GM18498 (cell line): ENCODE measurements at regions not wholly inside any gene's neighbourhood (a gene's known extent, or its start where the extent isn't known, plus 50 kb on each side); places are given as distances from the start of the nearest gene placed in this dataset.

Experiments used
- ATAC-seq: cut with Tn5 transposase; IDR thresholded peaks from one replicate; pipeline ENCODE4 v1.9.1; 2021; ENCODE audit warnings: mild to moderate bottlenecking, moderate library complexity; ENCODE audit not compliant: unreplicated experiment

DNA sequence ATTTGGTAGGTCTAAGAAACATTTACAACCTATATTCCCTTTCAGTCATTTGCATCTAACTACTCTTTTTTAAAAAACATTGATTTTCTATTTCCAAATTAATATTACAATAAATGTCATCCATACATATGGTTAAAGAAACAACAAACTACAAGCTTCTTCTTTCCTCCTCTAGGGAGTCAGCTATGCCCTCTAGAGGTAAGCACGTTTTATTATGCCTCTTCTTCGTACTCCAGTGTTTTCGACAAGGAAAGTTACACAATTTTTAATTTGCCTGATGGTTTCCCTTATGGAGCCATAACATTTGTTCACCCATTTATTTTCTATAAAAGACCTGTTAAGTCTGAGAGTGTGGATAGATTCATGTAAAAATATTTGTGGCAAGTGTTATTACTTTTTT lies 183.4 kb upstream of the CDH7 start:
- ATAC-seq, result no peak

DNA sequence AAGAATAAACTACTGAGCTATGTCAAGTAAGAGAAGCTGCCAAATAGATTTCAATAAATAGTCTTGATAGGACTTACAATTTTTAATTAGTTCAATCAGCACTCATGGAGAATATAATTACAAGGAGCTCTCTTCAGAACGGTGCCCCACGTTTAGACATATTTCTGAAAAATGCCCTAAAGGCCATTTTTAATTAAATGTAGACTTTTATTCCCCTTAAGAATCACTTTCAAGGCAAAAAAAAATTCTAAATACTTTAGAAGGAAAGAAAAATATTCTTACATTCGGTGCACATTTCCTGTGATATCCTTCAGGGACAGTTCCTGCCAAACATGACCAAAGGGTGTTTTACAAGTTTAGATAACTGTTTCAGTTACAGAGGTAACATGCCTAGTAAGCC lies 202.5 kb upstream of the CDH7 start:
- ATAC-seq, result no peak

DNA sequence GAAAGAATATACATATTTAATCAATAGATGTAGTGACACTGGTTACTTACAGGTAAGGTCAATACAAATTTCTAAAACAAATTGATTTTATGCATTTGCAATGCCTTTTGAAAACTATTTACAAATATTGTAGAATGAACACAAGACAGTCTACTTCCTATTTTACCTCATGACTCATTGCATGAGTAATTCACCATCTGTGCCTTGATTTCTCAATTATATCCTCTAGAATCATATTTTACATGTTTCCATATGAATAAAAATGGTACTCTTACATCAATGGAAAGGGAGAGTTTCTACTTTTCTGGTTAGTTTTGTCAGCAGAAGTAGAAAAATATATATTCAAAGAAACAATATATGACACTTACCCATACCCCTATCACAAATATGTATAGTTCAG lies 203.8 kb upstream of the CDH7 start:
- no peak for ATAC-seq

DNA sequence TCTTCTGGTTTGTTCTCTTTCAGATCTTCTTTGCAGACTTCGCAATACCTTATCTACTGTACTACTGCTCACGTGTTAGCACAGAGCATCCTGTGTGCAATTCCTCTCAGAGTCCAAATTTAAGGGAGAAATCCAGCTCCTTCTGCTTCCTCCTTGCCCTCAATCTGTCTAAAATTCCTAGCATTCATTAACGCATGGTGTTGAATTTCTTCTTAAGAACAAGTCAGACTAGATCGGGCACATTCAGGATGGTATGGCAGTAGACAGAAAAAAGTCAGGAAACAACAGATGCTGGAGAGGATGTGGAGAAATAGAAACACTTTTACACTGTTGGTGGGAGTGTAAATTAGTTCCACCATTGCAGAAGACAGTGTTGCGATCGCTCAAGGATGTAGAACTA lies 206.1 kb upstream of the CDH7 start:
- no peak for ATAC-seq

DNA sequence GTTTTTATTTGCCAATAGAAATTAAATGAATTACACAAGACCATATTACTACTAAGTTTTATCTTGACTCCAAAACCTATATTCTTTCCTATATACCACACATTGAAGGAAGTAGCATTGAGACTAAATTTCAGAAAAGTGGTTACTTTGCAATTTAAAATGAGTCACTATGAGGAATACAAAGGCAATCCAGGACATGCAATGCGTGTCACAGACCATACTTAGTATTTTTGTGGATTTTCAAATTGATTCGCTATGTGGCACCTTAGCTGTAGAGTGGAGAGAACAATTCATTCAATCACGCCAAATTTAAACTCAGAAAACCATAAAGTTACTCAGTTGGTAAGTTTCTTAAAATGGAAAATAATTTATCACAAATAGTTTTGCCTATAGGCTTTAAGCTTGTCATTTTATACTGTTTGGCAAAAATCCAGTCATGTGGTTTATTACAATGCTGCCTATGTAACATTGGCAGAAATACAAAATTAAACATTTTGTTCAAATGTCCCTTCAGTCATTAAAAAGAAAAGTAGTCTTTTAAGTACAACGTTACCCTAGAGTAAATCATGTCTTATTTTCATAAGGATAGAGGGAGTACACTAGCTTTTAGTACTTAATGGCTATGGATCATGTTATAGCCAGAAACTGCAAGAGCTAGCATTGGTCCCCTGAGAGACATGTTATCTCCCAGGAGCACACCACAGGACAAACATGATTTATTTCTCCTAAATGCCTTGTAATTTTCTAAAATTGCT lies 222.8 kb upstream of the CDH7 start:
- ATAC-seq, result no peak

DNA sequence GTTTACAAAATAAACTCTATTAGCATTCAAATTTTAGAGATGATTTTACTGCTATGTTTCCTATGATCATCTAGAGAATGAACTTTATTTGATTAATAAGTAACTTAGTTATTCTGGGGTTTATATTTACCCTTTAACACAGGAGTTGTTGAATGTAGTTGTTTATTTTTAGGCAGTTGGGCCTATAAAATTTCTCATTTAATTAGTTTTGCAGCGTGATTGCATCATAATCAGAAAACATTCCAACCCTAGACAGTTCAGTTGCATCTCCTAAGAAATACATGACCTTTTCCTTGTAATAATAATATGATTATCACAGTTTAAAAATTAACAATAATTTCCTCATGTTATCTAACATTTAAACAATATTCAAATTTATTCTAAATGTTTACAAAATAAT lies 224.7 kb upstream of the CDH7 start:
- no peak for ATAC-seq

DNA sequence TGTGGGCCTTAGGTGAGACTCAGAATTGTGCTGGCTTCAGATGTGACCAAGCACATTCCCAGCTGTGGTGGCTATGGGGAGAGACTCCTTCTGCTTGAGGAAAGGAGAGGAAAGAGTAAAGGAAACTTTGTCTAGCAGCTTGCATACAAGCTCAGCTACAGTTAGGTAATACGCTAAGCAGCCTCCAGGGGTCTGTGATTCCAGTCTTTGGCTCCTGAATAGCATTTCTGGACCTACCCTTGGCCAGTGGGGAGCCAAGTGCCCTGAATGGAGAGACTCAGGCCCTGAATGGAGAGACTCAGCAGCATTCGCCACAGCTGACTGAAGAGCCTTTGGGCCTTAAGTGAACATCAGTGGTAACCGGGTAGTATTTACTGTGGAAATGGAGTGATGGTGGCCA lies 227.4 kb upstream of the CDH7 start:
- no peak for ATAC-seq

DNA sequence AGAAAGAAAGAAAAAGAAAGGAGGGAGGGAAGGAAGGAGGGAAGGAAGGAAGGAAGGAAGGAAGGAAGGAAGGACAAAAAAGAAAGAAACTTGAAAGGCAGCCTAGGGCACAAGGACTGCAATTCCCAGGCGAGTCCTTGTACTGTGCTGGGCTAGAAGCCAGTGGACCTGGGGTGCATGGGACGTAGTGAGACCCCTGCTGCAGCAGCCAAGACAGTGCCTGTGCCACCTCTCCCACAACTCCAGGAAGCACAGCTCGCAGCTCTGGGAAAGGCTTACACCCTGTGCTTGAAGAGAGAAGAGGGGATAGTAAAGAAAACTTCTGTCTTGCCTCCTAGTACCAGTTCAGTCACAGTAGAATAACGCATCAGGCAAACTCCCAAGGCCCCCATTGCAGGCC lies 227.9 kb upstream of the CDH7 start:
- ATAC-seq, result no peak

DNA sequence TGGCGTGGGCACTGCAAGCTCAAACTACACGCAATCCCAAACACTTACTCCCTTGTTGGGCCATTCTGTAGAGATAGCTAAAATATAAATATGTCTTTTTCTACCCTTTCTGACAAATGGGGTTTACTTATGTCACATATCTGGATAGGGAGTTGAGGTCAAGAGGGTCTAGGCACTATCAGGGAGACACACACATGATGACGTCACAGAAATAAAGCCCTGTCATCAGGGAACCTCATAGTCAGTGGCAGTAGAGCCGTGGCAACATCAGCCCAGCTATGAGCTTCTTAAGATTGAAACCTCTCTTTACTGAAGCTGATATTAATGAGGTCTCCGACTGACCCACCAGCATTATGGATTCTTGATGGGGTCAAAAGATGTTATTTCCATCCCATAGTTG lies 234.6 kb upstream of the CDH7 start:
- no peak for ATAC-seq

DNA sequence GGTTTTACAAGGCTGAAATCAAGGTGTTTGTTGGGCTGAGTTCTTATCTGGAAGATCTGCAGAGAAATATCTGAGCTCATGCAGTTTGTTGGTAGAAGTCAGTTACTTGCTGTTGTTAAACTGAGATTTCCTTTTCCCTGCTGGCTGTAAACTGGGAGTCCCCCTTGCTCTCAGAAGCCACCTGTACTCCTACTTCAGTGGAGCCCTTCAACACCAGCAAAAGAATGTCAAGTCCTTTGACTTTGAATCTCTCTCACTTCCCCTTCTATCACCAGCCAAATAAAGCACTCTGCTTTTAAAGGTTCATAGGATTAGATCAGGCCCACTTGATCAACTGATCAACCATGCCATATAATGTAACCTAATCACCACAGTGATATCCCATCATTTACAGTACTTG lies 252.2 kb upstream of the CDH7 start:
- ATAC-seq, result no peak

DNA sequence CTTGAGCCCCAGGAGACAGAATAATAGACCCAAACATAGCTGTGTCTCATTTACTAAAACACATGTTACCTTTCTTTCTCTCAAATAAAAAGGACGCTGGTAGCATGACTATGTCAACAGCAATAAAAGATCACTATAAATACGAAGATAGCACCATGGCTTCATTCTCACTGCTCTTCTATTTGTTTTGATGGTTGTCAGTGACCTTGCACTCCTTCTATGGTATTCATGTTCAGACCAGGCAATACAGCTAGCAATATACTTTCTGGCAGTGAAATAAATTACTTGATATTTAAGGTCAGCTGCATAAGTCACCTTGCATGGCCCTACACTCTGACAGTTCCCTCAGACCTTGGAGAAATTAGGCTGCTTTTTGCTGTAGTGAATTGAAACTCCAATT lies 263.2 kb upstream of the CDH7 start:
- no peak for ATAC-seq

DNA sequence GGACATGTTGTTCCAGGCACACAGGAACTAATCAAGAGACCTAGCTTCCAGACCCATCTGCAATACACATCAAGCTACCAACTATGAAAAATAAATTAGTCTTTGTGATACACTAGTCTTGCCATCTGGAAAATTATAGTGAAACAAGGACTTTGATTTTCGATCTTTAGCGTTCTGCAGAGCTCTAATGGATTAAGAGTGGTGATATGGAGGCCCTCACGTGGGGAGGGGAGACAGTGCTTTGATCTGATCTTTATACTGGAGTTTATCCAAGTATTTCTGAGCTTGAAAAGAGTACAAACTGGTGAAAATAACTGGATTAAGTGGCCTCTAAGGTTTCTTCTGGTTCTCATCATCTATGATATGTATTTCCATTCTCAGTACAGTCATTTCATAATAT lies 273.4 kb upstream of the CDH7 start:
- no peak for ATAC-seq

DNA sequence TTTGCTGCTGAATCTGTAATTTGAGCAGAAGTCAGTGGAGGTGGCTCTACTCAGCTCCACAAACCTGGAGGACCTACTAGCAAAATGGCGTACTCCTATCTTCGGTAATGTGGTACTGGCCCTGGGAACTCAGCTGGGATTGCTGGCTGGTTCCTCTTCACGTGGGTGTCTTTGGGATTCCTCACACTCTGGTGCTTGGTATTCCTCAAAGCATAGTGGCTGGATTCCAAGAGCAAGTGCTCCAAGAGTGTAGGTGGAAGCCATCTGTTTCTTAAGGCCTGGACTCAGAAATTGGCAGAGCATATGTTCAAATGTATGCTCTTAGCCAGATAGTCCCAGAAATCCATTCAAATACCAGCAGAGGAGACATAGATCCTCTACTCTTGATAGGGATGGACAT lies 281.9 kb upstream of the CDH7 start:
- no peak for ATAC-seq

DNA sequence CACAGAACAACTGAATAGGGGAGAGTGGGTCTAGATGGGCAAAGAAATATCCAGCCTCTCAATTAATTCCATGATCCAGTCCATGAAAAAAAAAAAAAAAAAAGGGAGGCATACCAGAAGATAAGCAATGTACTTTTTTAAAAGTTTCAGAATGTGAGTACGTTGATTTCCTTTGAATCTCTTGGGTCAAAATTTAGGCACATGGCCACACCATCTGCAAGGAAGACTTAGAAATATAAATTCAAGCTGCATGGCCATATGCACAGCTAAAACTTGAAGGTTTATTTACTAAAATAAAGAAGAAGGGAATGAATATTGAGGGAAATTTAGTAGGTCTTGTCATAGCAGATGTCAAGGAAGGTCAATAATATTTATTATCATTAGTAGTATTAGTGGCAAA lies 286.5 kb upstream of the CDH7 start:
- no peak for ATAC-seq

DNA sequence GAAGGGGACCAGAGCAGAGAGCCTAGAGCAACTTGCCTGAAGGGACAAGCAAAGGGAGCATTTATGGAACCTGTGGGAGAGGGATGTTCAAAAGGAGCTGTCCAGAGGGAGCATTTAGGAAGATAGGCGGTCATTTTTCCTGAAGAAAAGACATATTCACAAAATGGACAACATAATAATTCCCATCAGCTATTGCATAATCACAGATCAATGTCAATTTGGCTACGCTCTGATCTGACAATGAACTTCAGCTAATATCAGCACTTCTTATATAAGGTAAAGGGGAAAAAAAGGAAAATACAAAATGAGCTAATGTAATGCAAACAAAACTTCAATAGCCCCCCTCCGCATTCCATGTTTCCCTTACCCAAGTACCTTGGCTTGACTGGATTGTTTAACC lies 291.1 kb upstream of the CDH7 start:
- ATAC-seq, result no peak

DNA sequence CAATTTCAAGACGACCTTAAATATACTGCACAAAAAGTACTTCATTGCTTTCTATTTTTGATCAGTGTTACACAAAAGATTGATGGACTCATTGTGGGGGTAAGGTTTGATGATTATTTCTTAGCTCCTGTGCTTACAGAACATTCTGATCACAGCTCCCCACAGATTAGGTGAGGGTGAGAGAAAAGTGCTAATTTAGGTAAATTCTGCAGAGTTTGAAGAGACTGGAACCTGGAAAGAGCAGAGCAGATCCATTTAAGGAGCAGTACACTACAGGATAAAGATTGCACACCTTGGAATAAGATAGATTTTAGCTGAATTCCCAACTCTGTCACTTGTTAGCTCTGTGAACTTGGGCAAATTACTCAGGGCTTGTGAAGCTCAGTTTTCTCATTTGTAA lies 291.9 kb upstream of the CDH7 start:
- ATAC-seq, result no peak

DNA sequence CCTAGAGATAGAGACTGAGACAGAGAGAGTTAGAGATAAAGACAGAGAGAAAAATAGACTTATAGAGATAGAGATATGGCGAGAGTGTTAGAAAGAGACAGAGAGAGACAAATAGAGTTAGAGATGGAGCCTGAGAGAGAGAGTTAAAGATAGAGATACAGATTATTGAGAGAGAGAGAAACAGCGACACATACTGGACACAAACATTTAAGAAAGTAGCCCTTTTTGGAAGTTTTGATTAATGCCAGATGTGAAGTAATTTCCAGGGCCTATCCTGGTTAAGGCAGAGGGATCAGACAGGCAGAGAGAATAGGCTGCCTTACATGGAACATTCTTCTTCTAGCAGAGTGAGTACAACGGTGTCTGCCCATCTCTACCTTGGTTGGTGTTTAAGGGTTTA lies 311.6 kb upstream of the CDH7 start:
- ATAC-seq, result no peak

DNA sequence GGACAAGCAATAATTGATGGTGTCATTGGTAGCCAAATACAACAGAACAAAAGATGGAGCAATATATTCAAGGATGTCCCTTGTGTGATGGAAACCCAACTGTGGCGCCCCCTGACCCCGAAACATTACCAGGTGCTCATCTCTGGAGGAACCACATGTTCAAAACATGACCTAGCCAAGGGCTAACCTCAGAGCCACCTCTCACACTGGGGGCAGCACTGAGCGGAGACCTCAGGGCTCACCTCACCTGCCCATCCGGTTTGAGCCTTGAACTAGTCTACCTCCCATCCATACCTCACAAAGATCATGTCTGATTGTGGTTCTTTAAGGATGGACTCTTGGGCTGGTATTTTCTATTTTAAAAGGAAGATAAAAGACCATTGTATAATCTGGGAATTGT lies 314.4 kb upstream of the CDH7 start:
- ATAC-seq, result no peak

DNA sequence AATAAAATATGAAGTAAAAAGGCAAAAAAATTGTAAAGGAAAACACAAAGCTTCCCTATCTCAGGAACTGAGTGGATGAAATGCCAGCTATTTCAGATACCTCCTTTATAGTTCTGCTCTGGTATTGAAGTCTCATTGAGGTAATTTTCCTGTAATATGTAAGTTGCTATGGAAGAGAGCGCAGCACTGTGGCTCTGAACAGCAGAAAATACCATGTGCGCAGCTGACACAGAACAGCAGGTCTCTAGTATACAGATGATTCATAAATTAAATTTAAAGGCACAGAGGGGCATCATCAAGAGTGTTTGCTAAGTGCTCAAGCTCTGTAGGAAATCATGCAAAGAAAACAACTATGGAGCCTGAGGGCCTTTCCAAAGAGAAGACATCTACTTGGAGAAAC lies 315.3 kb upstream of the CDH7 start:
- ATAC-seq, result no peak

DNA sequence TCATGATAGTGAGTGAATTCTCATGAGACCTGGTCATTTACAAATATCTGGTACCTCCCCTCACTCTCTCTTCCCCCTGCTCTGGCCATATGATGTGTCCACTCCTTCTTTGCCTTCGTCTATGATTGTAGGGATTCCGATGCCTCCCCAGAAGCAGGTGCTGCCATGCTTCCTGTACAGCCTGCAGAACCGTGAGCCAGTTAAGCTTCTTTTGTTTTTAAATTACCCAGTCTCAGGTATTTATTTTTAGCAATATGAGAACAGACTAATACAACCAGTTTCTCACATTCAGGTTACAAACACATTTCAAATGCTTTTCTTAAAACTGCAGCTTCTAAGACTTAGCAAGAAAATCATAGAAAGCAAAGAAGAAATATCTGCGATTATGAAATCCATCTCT lies 321.2 kb upstream of the CDH7 start:
- ATAC-seq, result no peak

DNA sequence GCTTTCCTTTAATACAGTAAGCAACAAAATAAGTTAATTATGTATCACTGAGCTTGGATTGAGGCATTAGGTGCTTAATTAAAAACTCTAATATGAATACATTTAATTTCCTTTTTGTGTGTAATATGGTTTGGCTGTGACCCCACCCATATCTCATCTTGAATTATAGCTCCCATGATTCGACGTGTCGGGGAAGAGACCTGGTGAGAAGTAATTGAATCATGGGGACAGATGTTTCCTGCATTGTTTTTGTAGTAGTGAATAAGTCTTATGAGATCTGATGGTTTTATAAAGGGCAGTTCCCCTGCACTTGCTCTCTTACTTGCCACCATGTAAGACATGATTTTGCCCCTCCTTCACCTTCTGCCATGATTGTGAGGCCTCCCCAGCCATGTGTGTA lies 325.4 kb upstream of the CDH7 start:
- ATAC-seq, result no peak

DNA sequence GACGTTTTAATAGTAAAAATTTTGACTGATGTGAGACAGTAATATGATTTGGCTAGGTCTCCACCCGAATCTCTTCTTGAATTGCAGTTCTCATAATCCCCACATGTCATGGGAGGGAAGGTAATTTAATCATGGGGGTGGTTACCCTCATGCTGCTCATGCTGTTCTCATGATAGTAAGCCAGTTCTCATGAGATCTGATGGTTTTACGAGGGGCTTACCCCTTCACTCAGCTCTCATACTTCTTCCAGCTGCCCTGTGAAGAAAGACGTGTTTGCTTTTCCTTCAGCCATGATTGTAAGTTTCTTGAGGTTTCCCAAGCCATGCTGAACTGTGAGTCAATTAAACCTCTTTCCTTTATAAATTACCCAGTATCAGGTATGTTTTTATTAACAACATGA lies 327.0 kb upstream of the CDH7 start:
- no peak for ATAC-seq

DNA sequence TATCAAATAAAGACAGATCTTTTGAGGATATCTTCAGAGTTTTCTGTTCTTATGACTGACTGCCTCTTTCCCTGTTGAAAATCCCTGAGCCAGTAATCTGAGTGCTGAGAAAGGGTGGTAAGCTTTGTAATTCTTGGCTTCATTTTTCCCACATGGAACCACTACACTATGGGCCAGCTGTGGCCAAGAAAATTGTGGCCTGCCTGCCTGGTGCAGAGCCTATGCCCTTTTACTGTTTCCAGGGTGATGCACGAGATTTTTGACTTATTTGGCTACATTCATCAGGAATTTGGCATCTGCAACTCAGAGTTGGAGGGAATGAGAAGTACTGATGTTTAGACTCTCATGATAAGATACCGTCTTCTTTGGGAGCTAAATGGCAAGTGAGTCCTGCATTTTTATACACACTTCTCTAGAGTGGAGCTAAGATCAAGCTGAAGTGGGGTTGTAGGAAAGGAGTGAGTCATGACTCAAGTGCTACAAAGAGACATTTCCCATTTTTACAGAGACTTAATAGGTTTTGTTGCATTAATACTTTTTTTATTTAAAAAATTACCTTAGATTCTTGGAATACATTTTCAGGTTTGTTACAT lies 328.2 kb upstream of the CDH7 start:
- no peak for ATAC-seq
